H1 (cell line): ENCODE measurements at regions not wholly inside any gene's neighbourhood (a gene's known extent, or its start where the extent isn't known, plus 50 kb on each side); places are given as distances from the start of the nearest gene placed in this dataset.

Source experiments
- CBX5 ChIP-seq: fragments of 300-800, 300-1000 bp; sonication (generic); IDR thresholded peaks from 2 replicates; pipeline ENCODE4 v1.7.1; 2016; ENCODE audit warnings: antibody characterized with exemption, low read length, low read depth
- CHD7 ChIP-seq: fragments of 300-600 bp; sonication (generic); IDR thresholded peaks from 2 replicates; pipeline ENCODE4 v1.7.1; 2012; ENCODE audit warnings: low read length, moderate library complexity, mild to moderate bottlenecking, inconsistent platforms; ENCODE audit not compliant: insufficient replicate concordance
- EP300 ChIP-seq, 2 experiments: IDR thresholded peaks; 1 replicate in 1 of 2; 2 replicates in 1 of 2; pipeline ENCODE4 v1.6.1; 2011 to 2012; ENCODE audit warnings: low read depth in 2 of 2, low read length in 2 of 2, mild to moderate bottlenecking in 2 of 2, borderline replicate concordance in 1 of 2, inconsistent platforms in 1 of 2, moderate library complexity in 1 of 2
- EZH2 ChIP-seq: fragments of 200-600 bp; sonication (generic); IDR thresholded peaks from 2 replicates; pipeline ENCODE4 v1.7.1; 2012; ENCODE audit warnings: low read depth, mild to moderate bottlenecking, moderate library complexity, low read length, inconsistent platforms; ENCODE audit not compliant: severe bottlenecking
- POLR2AphosphoS5 ChIP-seq: IDR thresholded peaks from 2 replicates; pipeline ENCODE4 v1.6.1; 2011; ENCODE audit warnings: low read depth, low read length
- POU5F1 ChIP-seq: IDR thresholded peaks from 2 replicates; pipeline ENCODE4 v1.6.1; 2011; ENCODE audit warnings: low read depth, mild to moderate bottlenecking, low read length, moderate library complexity
- RAD21 ChIP-seq, 2 experiments: IDR thresholded peaks in 1 of 2; conservative IDR thresholded peaks in 1 of 2; 2 replicates each; pipeline ENCODE4 v1.6.1; 2011; ENCODE audit warnings: low read depth in 2 of 2, low read length in 2 of 2, improper control_type of control experiment in 1 of 2, inconsistent platforms in 1 of 2, mild to moderate bottlenecking in 1 of 2, moderate library complexity in 1 of 2
- SIN3A ChIP-seq, 2 experiments: IDR thresholded peaks in 1 of 2; conservative IDR thresholded peaks in 1 of 2; 2 replicates each; pipeline ENCODE4 v1.6.1; 2011 to 2012; ENCODE audit warnings: low read length in 2 of 2, improper control_type of control experiment in 1 of 2, low read depth in 1 of 2, mild to moderate bottlenecking in 1 of 2
- SP1 ChIP-seq: IDR thresholded peaks from 2 replicates; pipeline ENCODE4 v1.6.1; 2011; ENCODE audit warnings: low read depth, low read length

DNA sequence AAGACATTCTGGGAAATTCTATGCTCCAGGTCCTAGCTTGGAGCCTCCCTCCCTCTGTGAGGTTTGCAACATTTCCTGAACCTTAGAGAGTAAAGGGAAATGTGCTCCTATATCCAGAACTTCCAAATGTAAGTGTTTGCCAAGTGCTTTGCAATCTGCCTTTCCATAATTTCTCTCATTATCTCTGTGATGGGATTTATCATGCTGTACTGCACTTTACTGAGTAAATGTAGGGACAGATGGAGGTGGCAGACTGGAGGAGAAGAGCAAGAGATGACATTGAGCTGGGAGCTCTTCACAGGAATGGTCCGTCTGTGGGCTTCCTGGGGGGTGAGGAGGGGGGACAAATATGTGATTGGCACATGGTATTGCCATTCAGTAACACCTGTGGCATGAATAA, 184.3 kb downstream of the SOX4 start (continued):
- TF ChIP-seq CHD7 (no peak), POU5F1 (no peak), SP1 (no peak), SIN3A (conservative IDR thresholded peaks at IDR 0.05 in 1 of 2, IDR thresholded peaks at IDR 0.05 in 1 of 2; ENCODE audit: low read depth in 1 of 2, low read length in 2 of 2) (no peak), POLR2AphosphoS5 (no peak), EZH2 (no peak), EP300 (IDR thresholded peaks at IDR 0.05; ENCODE audit: borderline replicate concordance in 1 of 2, low read depth in 2 of 2, low read length in 2 of 2) (no peak), RAD21 (IDR thresholded peaks at IDR 0.05 in 1 of 2, conservative IDR thresholded peaks at IDR 0.05 in 1 of 2; ENCODE audit: low read depth in 2 of 2, low read length in 2 of 2) (no peak), CBX5 (no peak)
